Panc1 (cell line): ENCODE measurements at regions not wholly inside any gene's neighbourhood (a gene's known extent, or its start where the extent isn't known, plus 50 kb on each side); places are given as distances from the start of the nearest gene placed in this dataset.

ENCODE experiments used
- POLR2AphosphoS5 ChIP-seq: IDR thresholded peaks from 2 replicates; pipeline ENCODE4 v1.6.1; 2012; ENCODE audit warnings: mild to moderate bottlenecking, low read depth, low read length, moderate library complexity
- SIN3A ChIP-seq: IDR thresholded peaks from 2 replicates; pipeline ENCODE4 v1.6.1; 2012; ENCODE audit warnings: low read depth, mild to moderate bottlenecking, low read length, moderate library complexity, borderline replicate concordance; ENCODE audit not compliant: insufficient read depth
- TCF7L2 ChIP-seq: IDR thresholded peaks from 2 replicates; pipeline ENCODE4 v1.6.1; 2011; ENCODE audit warnings: mild to moderate bottlenecking, low read depth, low read length, inconsistent platforms
- TF ChIP-seq, protein P1 (sequence below): fragments of 450-650 bp; IDR thresholded peaks from 2 replicates; pipeline ENCODE4 v1.5.1; 2017; ENCODE audit warnings: mild to moderate bottlenecking
- TF ChIP-seq, protein P2 (sequence below), 2 experiments: IDR thresholded peaks; 2 replicates each; pipeline ENCODE4 v1.6.1; 2011 to 2012; ENCODE audit warnings: low read depth in 2 of 2, control low read depth in 1 of 2, low read length in 1 of 2, mild to moderate bottlenecking in 1 of 2, moderate library complexity in 1 of 2; ENCODE audit not compliant: insufficient read depth in 1 of 2

DNA sequence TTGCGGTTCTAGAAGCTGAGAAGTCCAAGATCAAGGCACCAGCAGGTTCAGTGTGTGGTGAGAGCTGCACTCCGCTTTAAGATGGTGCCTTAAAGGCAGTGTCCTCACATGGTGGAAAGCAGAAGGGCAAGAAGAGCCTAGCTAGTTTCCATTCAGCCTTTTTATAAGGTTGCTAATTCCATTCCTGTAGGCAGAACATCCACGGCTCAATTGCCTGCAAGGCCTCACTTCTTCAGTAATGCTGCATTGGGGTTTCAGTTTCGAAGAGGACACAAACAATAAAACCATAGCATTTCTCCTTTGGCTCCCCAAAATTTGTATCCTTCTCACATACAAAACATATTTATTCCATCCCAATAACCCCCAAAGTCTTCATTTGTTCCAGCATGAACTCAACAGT lies 109.5 kb upstream of the KCND2 start:
- TF ChIP-seq, protein P1, sequence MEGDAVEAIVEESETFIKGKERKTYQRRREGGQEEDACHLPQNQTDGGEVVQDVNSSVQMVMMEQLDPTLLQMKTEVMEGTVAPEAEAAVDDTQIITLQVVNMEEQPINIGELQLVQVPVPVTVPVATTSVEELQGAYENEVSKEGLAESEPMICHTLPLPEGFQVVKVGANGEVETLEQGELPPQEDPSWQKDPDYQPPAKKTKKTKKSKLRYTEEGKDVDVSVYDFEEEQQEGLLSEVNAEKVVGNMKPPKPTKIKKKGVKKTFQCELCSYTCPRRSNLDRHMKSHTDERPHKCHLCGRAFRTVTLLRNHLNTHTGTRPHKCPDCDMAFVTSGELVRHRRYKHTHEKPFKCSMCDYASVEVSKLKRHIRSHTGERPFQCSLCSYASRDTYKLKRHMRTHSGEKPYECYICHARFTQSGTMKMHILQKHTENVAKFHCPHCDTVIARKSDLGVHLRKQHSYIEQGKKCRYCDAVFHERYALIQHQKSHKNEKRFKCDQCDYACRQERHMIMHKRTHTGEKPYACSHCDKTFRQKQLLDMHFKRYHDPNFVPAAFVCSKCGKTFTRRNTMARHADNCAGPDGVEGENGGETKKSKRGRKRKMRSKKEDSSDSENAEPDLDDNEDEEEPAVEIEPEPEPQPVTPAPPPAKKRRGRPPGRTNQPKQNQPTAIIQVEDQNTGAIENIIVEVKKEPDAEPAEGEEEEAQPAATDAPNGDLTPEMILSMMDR = no peak
- TF ChIP-seq POLR2AphosphoS5 = no peak
- TF ChIP-seq, protein P2, sequence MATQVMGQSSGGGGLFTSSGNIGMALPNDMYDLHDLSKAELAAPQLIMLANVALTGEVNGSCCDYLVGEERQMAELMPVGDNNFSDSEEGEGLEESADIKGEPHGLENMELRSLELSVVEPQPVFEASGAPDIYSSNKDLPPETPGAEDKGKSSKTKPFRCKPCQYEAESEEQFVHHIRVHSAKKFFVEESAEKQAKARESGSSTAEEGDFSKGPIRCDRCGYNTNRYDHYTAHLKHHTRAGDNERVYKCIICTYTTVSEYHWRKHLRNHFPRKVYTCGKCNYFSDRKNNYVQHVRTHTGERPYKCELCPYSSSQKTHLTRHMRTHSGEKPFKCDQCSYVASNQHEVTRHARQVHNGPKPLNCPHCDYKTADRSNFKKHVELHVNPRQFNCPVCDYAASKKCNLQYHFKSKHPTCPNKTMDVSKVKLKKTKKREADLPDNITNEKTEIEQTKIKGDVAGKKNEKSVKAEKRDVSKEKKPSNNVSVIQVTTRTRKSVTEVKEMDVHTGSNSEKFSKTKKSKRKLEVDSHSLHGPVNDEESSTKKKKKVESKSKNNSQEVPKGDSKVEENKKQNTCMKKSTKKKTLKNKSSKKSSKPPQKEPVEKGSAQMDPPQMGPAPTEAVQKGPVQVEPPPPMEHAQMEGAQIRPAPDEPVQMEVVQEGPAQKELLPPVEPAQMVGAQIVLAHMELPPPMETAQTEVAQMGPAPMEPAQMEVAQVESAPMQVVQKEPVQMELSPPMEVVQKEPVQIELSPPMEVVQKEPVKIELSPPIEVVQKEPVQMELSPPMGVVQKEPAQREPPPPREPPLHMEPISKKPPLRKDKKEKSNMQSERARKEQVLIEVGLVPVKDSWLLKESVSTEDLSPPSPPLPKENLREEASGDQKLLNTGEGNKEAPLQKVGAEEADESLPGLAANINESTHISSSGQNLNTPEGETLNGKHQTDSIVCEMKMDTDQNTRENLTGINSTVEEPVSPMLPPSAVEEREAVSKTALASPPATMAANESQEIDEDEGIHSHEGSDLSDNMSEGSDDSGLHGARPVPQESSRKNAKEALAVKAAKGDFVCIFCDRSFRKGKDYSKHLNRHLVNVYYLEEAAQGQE (IDR thresholded peaks at IDR 0.05; ENCODE audit: insufficient read depth in 1 of 2, low read depth in 2 of 2, low read length in 1 of 2) = no peak
- no peak for TF ChIP-seq SIN3A
- no peak for TF ChIP-seq TCF7L2
